Stomach (tissue), 8 donors: ENCODE measurements at regions not wholly inside any gene's neighbourhood (a gene's known extent, or its start where the extent isn't known, plus 50 kb on each side); places are given as distances from the start of the nearest gene placed in this dataset.

Experiments
- DNase-seq, 2 donors: peaks; one replicate each; pipeline versions ENCODE4 v3.0.0 to v3.0.0-alpha.2; 2013 to 2019
- H3K27ac ChIP-seq, 5 donors: fragments of 200-600 bp in 4 of 5; sonication (generic) in 4 of 5; one replicate each; pipeline ENCODE4 v1.5.1; 2013 to 2019; ENCODE audit warnings: mild to moderate bottlenecking in 1 of 5, moderate library complexity in 1 of 5
- H3K27me3 ChIP-seq, 3 donors: fragments of 200-600 bp; sonication (generic); one replicate each; pipeline ENCODE4 v1.5.1; 2017 to 2019; ENCODE audit warnings: mixed run types in 1 of 3
- H3K36me3 ChIP-seq, 4 donors: fragments of 200-600 bp; sonication (generic); 1 replicate in 3 of 4; 2 replicates in 1 of 4; pipeline ENCODE4 v1.5.1; 2016 to 2019
- H3K4me1 ChIP-seq, 4 donors: fragments of 200-600 bp; sonication (generic); one replicate each; pipeline ENCODE4 v1.5.1; 2016 to 2019
- H3K4me3 ChIP-seq, 4 donors: fragments of 200-600 bp; sonication (generic) in 3 of 4; one replicate each; pipeline ENCODE4 v1.5.1; 2016 to 2019; ENCODE audit warnings: mild to moderate bottlenecking in 1 of 4
- H3K9me3 ChIP-seq, 4 donors: fragments of 200-600 bp; sonication (generic); one replicate each; pipeline ENCODE4 v1.5.1; 2016 to 2019
- CTCF ChIP-seq, 7 experiments: fragments of 450-650 bp in 4 of 7; fragments of 200-600 bp in 3 of 7; sonication (generic) in 3 of 7; IDR thresholded peaks; one replicate each; pipeline ENCODE4 v1.5.1; 2016 to 2019; ENCODE audit warnings: antibody characterized with exemption in 7 of 7, control low read depth in 2 of 7, mild to moderate bottlenecking in 1 of 7
- EP300 ChIP-seq: sonication (generic); formaldehyde crosslinking; IDR thresholded peaks from one replicate; pipeline ENCODE4 v1.6.1; 2017; ENCODE audit warnings: antibody characterized with exemption
- POLR2A ChIP-seq, 4 donors: fragments of 450-650 bp; IDR thresholded peaks; one replicate each; pipeline ENCODE4 v1.6.1; 2016; ENCODE audit warnings: antibody characterized with exemption in 4 of 4, control low read depth in 2 of 4, mild to moderate bottlenecking in 1 of 4, moderate library complexity in 1 of 4
- POLR2AphosphoS5 ChIP-seq, 3 donors: sonication (generic); formaldehyde crosslinking; IDR thresholded peaks; one replicate each; pipeline ENCODE4 v1.6.1; 2016; ENCODE audit warnings: antibody characterized with exemption in 3 of 3
- WGBS, 5 donors: extraction: QIAGEN DNeasy Blood & Tissue Kit in 3 of 5; methylation state at CpG; one replicate each; pipeline versions ENCODE4 v1.1.5 to v1.1.7; 2013 to 2018; 5-methylcytosine and 5-hydroxymethylcytosine counted together
- intact Hi-C: fragments of 100-400 bp; cut with DNase I; formaldehyde crosslinking; loops from one replicate; pipeline ENCODE4 v1.15.1; 2023; ENCODE audit warnings: low total_unique reads
- donor health status: healthy with polysubstance abuse.
- donor health status: Bipolar disorder and iron deficiency.
- donor health status: healthy.

GRCh38 chr18:69330385-69331005 lies 70.2 kb upstream of the DOK6 start:
- intact Hi-C loops: no loop called here
- Histone ChIP-seq H3K4me1 (no peaks in the 10 kb centered on the region), H3K9me3 (no peaks in the 10 kb centered on the region), H3K27me3 (no peaks in the 10 kb centered on the region), H3K4me3 (no peak overlapping the region), H3K36me3 (no peaks in the 10 kb centered on the region), H3K27ac (no peak overlapping the region)
- TF ChIP-seq EP300 (no peak), POLR2AphosphoS5 (IDR thresholded peaks at IDR 0.05) (no peak), CTCF (IDR thresholded peaks at IDR 0.05) (no peak), POLR2A (IDR thresholded peaks at IDR 0.05) (no peak)
- peak in 1 of 2 donors; percentile 8 for DNase-seq
- 33 to 45% (median 39%) methylated on average over 4 of the region's 4 CpGs for WGBS, 5 donors

- no peak for DNase-seq
- TF ChIP-seq EP300 (no peak), CTCF (IDR thresholded peaks at IDR 0.05) (no peak), POLR2AphosphoS5 (IDR thresholded peaks at IDR 0.05) (no peak), POLR2A (IDR thresholded peaks at IDR 0.05) (no peak)
- Histone ChIP-seq H3K4me1 (no peaks in the 10 kb centered on the region), H3K27ac (no peak overlapping the region), H3K9me3 (peaks cover 0 to 5% (median 0%) of the 10 kb centered on the region in 4 donors), H3K36me3 (no peaks in the 10 kb centered on the region), H3K4me3 (no peak overlapping the region), H3K27me3 (no peaks in the 10 kb centered on the region)
- intact Hi-C loops: no loop called here
- 46 to 54% (median 49%) methylated on average over 7 of the region's 7 CpGs for WGBS, 5 donors
These were observed 50.6 kb upstream of the DOK6 start for GRCh38 chr18:69349912-69350597.
